ENCODE measurements at regions not wholly inside any gene's neighbourhood (a gene's known extent, or its start where the extent isn't known, plus 50 kb on each side); places are given as distances from the start of the nearest gene placed in this dataset.
A peak's percentile ranks its signal among the peaks of the same experiment; 100 is the strongest.
"Not testable (repeated sequence)": the region's sequence is repeated elsewhere in the genome, so short reads cannot be mapped to it uniquely, and the experiment has no call there.

GRCh38 chr14:48341069-48341468, 665.7 kb upstream of the MDGA2 start:
- Histone ChIP-seq H3K4me3 (ENCODE audit: low read length) (no peak overlapping the region), H3K4me1 (ENCODE audit: insufficient read depth, low read length) (no peaks in the 10 kb centered on the region; the same call in 1 of the 2 replicates), H3K36me3 (ENCODE audit: insufficient read depth, low read depth, low read length) (no peaks in the 10 kb centered on the region), H3K9ac (ENCODE audit: low read depth, low read length) (no peak overlapping the region), H3K9me3 (ENCODE audit: insufficient read depth, low read depth, low read length) (no peaks in the 10 kb centered on the region), H3K27ac (ENCODE audit: low read length) (no peak overlapping the region), H3K27me3 (ENCODE audit: insufficient read depth, low read length) (no peaks in the 10 kb centered on the region)

- no peaks in the 10 kb centered on the region for H3K27me3 ChIP-seq (ENCODE audit: insufficient read depth, low read length)
- no peaks in the 10 kb centered on the region for H3K4me1 ChIP-seq (ENCODE audit: insufficient read depth, low read length)
- no peaks in the 10 kb centered on the region for H3K36me3 ChIP-seq (ENCODE audit: insufficient read depth, low read depth, low read length)
- no peak overlapping the region for H3K9ac ChIP-seq (ENCODE audit: low read depth, low read length)
- no peaks in the 10 kb centered on the region for H3K9me3 ChIP-seq (ENCODE audit: insufficient read depth, low read depth, low read length)
- no peak overlapping the region for H3K4me3 ChIP-seq (ENCODE audit: low read length)
- no peak overlapping the region for H3K27ac ChIP-seq (ENCODE audit: low read length)
Measured at GRCh38 chr14:48333221-48333920, 658.0 kb upstream of the MDGA2 start.

GRCh38 chr14:48331421-48331820, 656.0 kb upstream of the MDGA2 start:
- Histone ChIP-seq H3K9ac (ENCODE audit: low read depth, low read length) (no peak overlapping the region), H3K36me3 (ENCODE audit: insufficient read depth, low read depth, low read length) (no peaks in the 10 kb centered on the region), H3K4me1 (ENCODE audit: insufficient read depth, low read length) (no peaks in the 10 kb centered on the region), H3K27me3 (ENCODE audit: insufficient read depth, low read length) (no peaks in the 10 kb centered on the region), H3K9me3 (ENCODE audit: insufficient read depth, low read depth, low read length) (no peaks in the 10 kb centered on the region), H3K4me3 (ENCODE audit: low read length) (no peak overlapping the region), H3K27ac (ENCODE audit: low read length) (no peak overlapping the region)

- Histone ChIP-seq H3K27me3 (ENCODE audit: insufficient read depth, low read length) (no peaks in the 10 kb centered on the region), H3K27ac (ENCODE audit: low read length) (no peak overlapping the region), H3K9ac (ENCODE audit: low read depth, low read length) (no peak overlapping the region), H3K4me1 (ENCODE audit: insufficient read depth, low read length) (no peaks in the 10 kb centered on the region), H3K9me3 (ENCODE audit: insufficient read depth, low read depth, low read length) (no peaks in the 10 kb centered on the region), H3K4me3 (ENCODE audit: low read length) (no peak overlapping the region), H3K36me3 (ENCODE audit: insufficient read depth, low read depth, low read length) (no peaks in the 10 kb centered on the region)
Measured at GRCh38 chr14:48325486-48325885, 650.1 kb upstream of the MDGA2 start.

GRCh38 chr14:48323665-48324064, 648.3 kb upstream of the MDGA2 start:
- Histone ChIP-seq H3K9ac (ENCODE audit: low read depth, low read length) (no peak overlapping the region), H3K9me3 (ENCODE audit: insufficient read depth, low read depth, low read length) (no peaks in the 10 kb centered on the region), H3K4me1 (ENCODE audit: insufficient read depth, low read length) (no peaks in the 10 kb centered on the region), H3K27me3 (ENCODE audit: insufficient read depth, low read length) (no peaks in the 10 kb centered on the region), H3K27ac (ENCODE audit: low read length) (no peak overlapping the region), H3K36me3 (ENCODE audit: insufficient read depth, low read depth, low read length) (no peaks in the 10 kb centered on the region), H3K4me3 (ENCODE audit: low read length) (no peak overlapping the region)

- H3K4me3 ChIP-seq (ENCODE audit: low read length), result no peak overlapping the region
- H3K9me3 ChIP-seq (ENCODE audit: insufficient read depth, low read depth, low read length), result no peaks in the 10 kb centered on the region
- no peaks in the 10 kb centered on the region for H3K36me3 ChIP-seq (ENCODE audit: insufficient read depth, low read depth, low read length)
- no peak overlapping the region for H3K9ac ChIP-seq (ENCODE audit: low read depth, low read length)
- H3K4me1 ChIP-seq (ENCODE audit: insufficient read depth, low read length), result no peaks in the 10 kb centered on the region
- no peak overlapping the region for H3K27ac ChIP-seq (ENCODE audit: low read length)
- no peaks in the 10 kb centered on the region for H3K27me3 ChIP-seq (ENCODE audit: insufficient read depth, low read length)
Measured at GRCh38 chr14:48319823-48320222, 644.4 kb upstream of the MDGA2 start.

GRCh38 chr14:48304729-48305128, 629.3 kb upstream of the MDGA2 start:
- H3K27ac ChIP-seq (ENCODE audit: low read length), result no peak overlapping the region
- no peaks in the 10 kb centered on the region for H3K36me3 ChIP-seq (ENCODE audit: insufficient read depth, low read depth, low read length)
- H3K9me3 ChIP-seq (ENCODE audit: insufficient read depth, low read depth, low read length), result no peaks in the 10 kb centered on the region

GRCh38 chr14:48289701-48290100, 614.3 kb upstream of the MDGA2 start:
- H3K4me3 ChIP-seq (ENCODE audit: low read length), result no peak overlapping the region
- no peaks in the 10 kb centered on the region for H3K4me1 ChIP-seq (ENCODE audit: insufficient read depth, low read length)
- no peaks in the 10 kb centered on the region for H3K27me3 ChIP-seq (ENCODE audit: insufficient read depth, low read length)
- no peak overlapping the region for H3K9ac ChIP-seq (ENCODE audit: low read depth, low read length)
- no peaks in the 10 kb centered on the region for H3K36me3 ChIP-seq (ENCODE audit: insufficient read depth, low read depth, low read length)
- peaks cover 13% of the 10 kb centered on the region for H3K9me3 ChIP-seq (ENCODE audit: insufficient read depth, low read depth, low read length)
- H3K27ac ChIP-seq (ENCODE audit: low read length), result no peak overlapping the region

More at GRCh38 chr14:48304729-48305128, 629.3 kb upstream of the MDGA2 start:
- Histone ChIP-seq H3K4me1 (ENCODE audit: insufficient read depth, low read length) (no peaks in the 10 kb centered on the region), H3K27me3 (ENCODE audit: insufficient read depth, low read length) (no peaks in the 10 kb centered on the region), H3K4me3 (ENCODE audit: low read length) (no peak overlapping the region), H3K9ac (ENCODE audit: low read depth, low read length) (no peak overlapping the region)

- not testable (repeated sequence) for H3K27me3 ChIP-seq (ENCODE audit: insufficient read depth, low read length); H3K9ac ChIP-seq (ENCODE audit: low read depth, low read length)
Measured at GRCh38 chr14:48285217-48285616, 609.8 kb upstream of the MDGA2 start.

GRCh38 chr14:48275301-48275700, 599.9 kb upstream of the MDGA2 start:
- no peaks in the 10 kb centered on the region for H3K9me3 ChIP-seq (ENCODE audit: insufficient read depth, low read depth, low read length)
- H3K4me1 ChIP-seq (ENCODE audit: insufficient read depth, low read length), result no peaks in the 10 kb centered on the region
- H3K9ac ChIP-seq (ENCODE audit: low read depth, low read length), result no peak overlapping the region
- no peaks in the 10 kb centered on the region for H3K27me3 ChIP-seq (ENCODE audit: insufficient read depth, low read length)
- no peak overlapping the region for H3K4me3 ChIP-seq (ENCODE audit: low read length)
- H3K27ac ChIP-seq (ENCODE audit: low read length), result no peak overlapping the region
- H3K36me3 ChIP-seq (ENCODE audit: insufficient read depth, low read depth, low read length), result no peaks in the 10 kb centered on the region

More at GRCh38 chr14:48285217-48285616, 609.8 kb upstream of the MDGA2 start:
- peaks cover 17% of the 10 kb centered on the region for H3K9me3 ChIP-seq (ENCODE audit: insufficient read depth, low read depth, low read length)
- H3K4me1 ChIP-seq (ENCODE audit: insufficient read depth, low read length); H3K36me3 ChIP-seq (ENCODE audit: insufficient read depth, low read depth, low read length); H3K27ac ChIP-seq (ENCODE audit: low read length); H3K4me3 ChIP-seq (ENCODE audit: low read length): not testable (repeated sequence)

- Histone ChIP-seq H3K4me1 (ENCODE audit: insufficient read depth, low read length) (no peaks in the 10 kb centered on the region), H3K9me3 (ENCODE audit: insufficient read depth, low read depth, low read length) (no peaks in the 10 kb centered on the region), H3K27me3 (ENCODE audit: insufficient read depth, low read length) (no peaks in the 10 kb centered on the region), H3K9ac (ENCODE audit: low read depth, low read length) (no peak overlapping the region), H3K4me3 (ENCODE audit: low read length) (no peak overlapping the region), H3K27ac (ENCODE audit: low read length) (no peak overlapping the region), H3K36me3 (ENCODE audit: insufficient read depth, low read depth, low read length) (no peaks in the 10 kb centered on the region)
Measured at GRCh38 chr14:48274826-48275225, 599.4 kb upstream of the MDGA2 start.

- not testable (repeated sequence) for H3K36me3 ChIP-seq (ENCODE audit: insufficient read depth, low read depth, low read length); H3K9me3 ChIP-seq (ENCODE audit: insufficient read depth, low read depth, low read length); H3K9ac ChIP-seq (ENCODE audit: low read depth, low read length); H3K27ac ChIP-seq (ENCODE audit: low read length); H3K27me3 ChIP-seq (ENCODE audit: insufficient read depth, low read length); H3K4me1 ChIP-seq (ENCODE audit: insufficient read depth, low read length)
- H3K4me3 ChIP-seq (ENCODE audit: low read length), result peak overlapping the region; percentile 35; the same call in 1 of the 2 replicates
Measured at GRCh38 chr14:48267926-48268325, 592.5 kb upstream of the MDGA2 start.
